ENCODE measurements at regions not wholly inside any gene's neighbourhood (a gene's known extent, or its start where the extent isn't known, plus 50 kb on each side); places are given as distances from the start of the nearest gene placed in this dataset.

GRCh38 chr1:208788013-208788540 lies 543.9 kb upstream of the PLXNA2 start:
- H3K36me3 ChIP-seq, result no peaks in the 10 kb centered on the region
- no peak overlapping the region for H3K27ac ChIP-seq
- H3K4me3 ChIP-seq (ENCODE audit: low read depth, low read length), result no peak overlapping the region
- no peak for TF ChIP-seq CTCF (IDR thresholded peaks at IDR 0.05; ENCODE audit: low read depth, low read length)
- H3K27me3 ChIP-seq (ENCODE audit: insufficient read depth, low read depth, severe bottlenecking), result no peaks in the 10 kb centered on the region
- H3K9me3 ChIP-seq (ENCODE audit: severe bottlenecking), result no peaks in the 10 kb centered on the region
- no peak for DNase-seq

- Histone ChIP-seq H3K27me3 (ENCODE audit: insufficient read depth, low read depth, severe bottlenecking) (no peaks in the 10 kb centered on the region), H3K27ac (no peak overlapping the region), H3K4me3 (ENCODE audit: low read depth, low read length) (no peak overlapping the region), H3K9me3 (ENCODE audit: severe bottlenecking) (no peaks in the 10 kb centered on the region), H3K36me3 (no peaks in the 10 kb centered on the region)
- no peak for DNase-seq
- no peak for TF ChIP-seq CTCF (IDR thresholded peaks at IDR 0.05; ENCODE audit: low read depth, low read length)
Measured at GRCh38 chr1:208791456-208791855, 547.3 kb upstream of the PLXNA2 start.

- H3K36me3 ChIP-seq, result no peaks in the 10 kb centered on the region
- no peak for DNase-seq
- H3K9me3 ChIP-seq (ENCODE audit: severe bottlenecking), result no peaks in the 10 kb centered on the region
- H3K4me3 ChIP-seq (ENCODE audit: low read depth, low read length), result no peak overlapping the region
- H3K27me3 ChIP-seq (ENCODE audit: insufficient read depth, low read depth, severe bottlenecking), result no peaks in the 10 kb centered on the region
- H3K27ac ChIP-seq, result no peak overlapping the region
- no peak for TF ChIP-seq CTCF (IDR thresholded peaks at IDR 0.05; ENCODE audit: low read depth, low read length)
Measured at GRCh38 chr1:208793861-208794345, 549.7 kb upstream of the PLXNA2 start.

GRCh38 chr1:208799186-208799585 lies 555.0 kb upstream of the PLXNA2 start:
- no peak for TF ChIP-seq CTCF (IDR thresholded peaks at IDR 0.05; ENCODE audit: low read depth, low read length)
- DNase-seq, result peak; percentile 30
- no peaks in the 10 kb centered on the region for H3K9me3 ChIP-seq (ENCODE audit: severe bottlenecking)
- H3K4me3 ChIP-seq (ENCODE audit: low read depth, low read length), result no peak overlapping the region
- no peaks in the 10 kb centered on the region for H3K36me3 ChIP-seq
- no peaks in the 10 kb centered on the region for H3K27me3 ChIP-seq (ENCODE audit: insufficient read depth, low read depth, severe bottlenecking)
- no peak overlapping the region for H3K27ac ChIP-seq

- no peak for TF ChIP-seq CTCF (IDR thresholded peaks at IDR 0.05; ENCODE audit: low read depth, low read length)
- peaks cover 11% of the 10 kb centered on the region for H3K9me3 ChIP-seq (ENCODE audit: severe bottlenecking)
- H3K27ac ChIP-seq, result no peak overlapping the region
- no peaks in the 10 kb centered on the region for H3K27me3 ChIP-seq (ENCODE audit: insufficient read depth, low read depth, severe bottlenecking)
- DNase-seq, result no peak
- H3K4me3 ChIP-seq (ENCODE audit: low read depth, low read length), result no peak overlapping the region
- H3K36me3 ChIP-seq, result no peaks in the 10 kb centered on the region
Measured at GRCh38 chr1:208803011-208803811, 559.0 kb upstream of the PLXNA2 start.

Measured in WERI-Rb-1 (cell line).